ENCODE measurements at regions not wholly inside any gene's neighbourhood (a gene's known extent, or its start where the extent isn't known, plus 50 kb on each side); places are given as distances from the start of the nearest gene placed in this dataset.
A peak's percentile ranks its signal among the peaks of the same experiment; 100 is the strongest.

DNA sequence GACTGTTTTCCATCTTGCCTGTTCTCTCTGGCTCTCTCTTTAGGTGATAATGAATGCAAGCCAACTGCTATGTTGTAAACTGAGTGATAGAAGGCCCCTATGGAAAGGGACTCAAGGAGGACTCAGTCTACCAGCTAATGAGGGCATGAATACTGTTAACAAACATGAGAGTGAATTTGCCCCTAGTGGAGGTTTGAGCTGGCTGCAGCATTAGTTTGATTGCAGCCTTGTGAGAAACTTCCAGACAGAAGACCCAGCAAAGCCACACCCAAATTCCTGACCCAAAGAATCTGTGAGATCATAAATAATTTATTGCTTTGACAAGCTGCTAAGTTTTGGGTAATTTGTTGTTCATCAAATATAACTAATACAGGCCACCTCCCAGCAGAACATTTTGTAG is 50.0 kb upstream of the PLCB1 start:
- TF ChIP-seq, protein P1, sequence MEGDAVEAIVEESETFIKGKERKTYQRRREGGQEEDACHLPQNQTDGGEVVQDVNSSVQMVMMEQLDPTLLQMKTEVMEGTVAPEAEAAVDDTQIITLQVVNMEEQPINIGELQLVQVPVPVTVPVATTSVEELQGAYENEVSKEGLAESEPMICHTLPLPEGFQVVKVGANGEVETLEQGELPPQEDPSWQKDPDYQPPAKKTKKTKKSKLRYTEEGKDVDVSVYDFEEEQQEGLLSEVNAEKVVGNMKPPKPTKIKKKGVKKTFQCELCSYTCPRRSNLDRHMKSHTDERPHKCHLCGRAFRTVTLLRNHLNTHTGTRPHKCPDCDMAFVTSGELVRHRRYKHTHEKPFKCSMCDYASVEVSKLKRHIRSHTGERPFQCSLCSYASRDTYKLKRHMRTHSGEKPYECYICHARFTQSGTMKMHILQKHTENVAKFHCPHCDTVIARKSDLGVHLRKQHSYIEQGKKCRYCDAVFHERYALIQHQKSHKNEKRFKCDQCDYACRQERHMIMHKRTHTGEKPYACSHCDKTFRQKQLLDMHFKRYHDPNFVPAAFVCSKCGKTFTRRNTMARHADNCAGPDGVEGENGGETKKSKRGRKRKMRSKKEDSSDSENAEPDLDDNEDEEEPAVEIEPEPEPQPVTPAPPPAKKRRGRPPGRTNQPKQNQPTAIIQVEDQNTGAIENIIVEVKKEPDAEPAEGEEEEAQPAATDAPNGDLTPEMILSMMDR (conservative IDR thresholded peaks at IDR 0.05; ENCODE audit: low read length) = peak; percentile 51
- no peak overlapping the region for H3K4me3 ChIP-seq (ENCODE audit: low read length)
- peak; percentile 23 for DNase-seq (ENCODE audit: low read depth)

All from AG10803 (cell line).